OCI-LY3 (cell line): ENCODE measurements at regions not wholly inside any gene's neighbourhood (a gene's known extent, or its start where the extent isn't known, plus 50 kb on each side); places are given as distances from the start of the nearest gene placed in this dataset.

Experiments used
- CTCF ChIP-seq: fragments of 200-600, 300-600 bp; sonication (generic); IDR thresholded peaks from 2 replicates; pipeline ENCODE4 v1.5.1; 2014; ENCODE audit warnings: antibody characterized with exemption, low read length, low read depth
- EZH2phosphoT487 ChIP-seq: fragments of 200-600 bp; shearing (Covaris generic); IDR thresholded peaks from 2 replicates; pipeline ENCODE4 v1.6.1; 2018; ENCODE audit warnings: antibody characterized with exemption, mixed run types, low read depth

- TF ChIP-seq CTCF (no peak), EZH2phosphoT487 (no peak)
Measured at GRCh38 chr7:121515630-121516401, 119.7 kb upstream of the FAM3C start.
